ENCODE measurements at regions not wholly inside any gene's neighbourhood (a gene's known extent, or its start where the extent isn't known, plus 50 kb on each side); places are given as distances from the start of the nearest gene placed in this dataset.

DNA sequence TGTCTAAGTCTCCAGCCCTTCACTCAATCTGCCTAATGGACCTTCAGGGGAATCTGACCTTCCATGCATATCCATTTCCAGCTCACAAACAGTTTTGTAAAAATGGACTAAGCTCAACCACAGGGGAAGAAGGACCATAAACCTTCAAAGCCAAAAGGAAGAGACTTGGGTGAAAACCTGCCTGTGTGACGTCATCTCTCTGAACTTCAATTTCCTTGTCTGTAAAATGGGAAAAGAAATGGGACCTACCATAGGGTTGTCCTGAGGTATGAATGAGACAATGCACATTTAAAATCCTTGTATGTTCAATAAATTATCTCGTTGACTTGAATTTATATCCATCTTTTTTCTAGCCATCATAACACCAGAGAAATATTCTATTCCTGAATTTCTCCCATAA is 370.7 kb downstream of the INSC start:
- no peak for DNase-seq (ENCODE audit: low read depth)

DNA sequence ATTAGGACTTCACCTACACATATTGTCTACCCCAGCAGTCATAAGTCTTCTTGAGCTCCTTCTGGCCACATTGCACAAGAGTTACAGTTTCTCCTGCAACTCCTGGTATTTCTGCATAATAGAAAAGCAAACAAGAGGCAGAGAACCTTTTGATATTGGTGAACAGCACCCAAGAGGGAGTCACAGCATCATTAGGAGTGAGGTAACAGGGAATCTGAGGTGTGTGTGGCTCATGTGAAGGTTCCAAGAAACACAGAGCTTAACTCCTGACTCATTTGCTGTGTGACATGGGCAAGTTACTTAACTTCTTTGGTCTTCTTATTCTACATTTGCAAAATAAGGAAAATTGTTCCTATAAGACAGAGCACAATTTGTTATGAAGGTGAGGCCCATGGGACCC is 374.6 kb downstream of the INSC start:
- DNase-seq (ENCODE audit: low read depth): no peak

DNA sequence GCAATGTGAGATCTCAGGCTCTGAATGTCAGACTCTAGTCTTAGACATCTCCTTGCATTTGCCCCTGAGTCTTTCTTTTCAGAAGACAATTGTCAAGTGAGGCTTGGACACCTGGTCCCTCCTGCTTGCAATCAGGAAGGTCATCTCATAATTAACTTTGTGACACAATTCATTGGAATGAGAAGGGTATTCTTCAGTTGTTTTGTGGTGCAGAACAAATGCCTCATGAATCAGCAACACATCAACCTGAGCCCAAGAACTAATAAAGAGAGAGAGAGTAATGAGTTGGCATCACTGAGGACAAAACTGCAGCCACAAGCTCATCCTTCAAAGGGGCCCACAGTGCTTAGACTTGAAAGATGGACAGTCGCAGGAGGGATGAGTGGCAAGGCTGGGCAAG is 375.8 kb downstream of the INSC start:
- no peak for DNase-seq (ENCODE audit: low read depth)

DNA sequence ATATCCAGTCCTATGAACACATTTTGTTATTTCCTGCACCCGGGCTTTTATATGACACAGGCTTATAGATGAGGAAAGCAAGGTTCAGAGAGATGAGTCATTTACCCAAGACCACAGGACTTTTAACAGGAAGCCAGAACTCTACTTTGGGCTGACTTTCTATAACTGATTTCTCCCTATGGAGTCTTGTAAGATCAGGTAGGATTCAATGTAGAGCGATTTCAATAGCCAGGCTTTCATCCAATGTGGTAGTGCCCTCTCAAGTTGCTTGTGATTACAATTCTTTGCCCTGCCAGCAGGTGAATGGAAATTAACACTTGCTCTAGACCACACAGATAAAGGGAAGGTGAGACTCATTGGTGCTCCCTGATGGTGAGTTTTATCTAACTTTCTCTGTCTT is 378.3 kb downstream of the INSC start:
- no peak for DNase-seq (ENCODE audit: low read depth)

DNA sequence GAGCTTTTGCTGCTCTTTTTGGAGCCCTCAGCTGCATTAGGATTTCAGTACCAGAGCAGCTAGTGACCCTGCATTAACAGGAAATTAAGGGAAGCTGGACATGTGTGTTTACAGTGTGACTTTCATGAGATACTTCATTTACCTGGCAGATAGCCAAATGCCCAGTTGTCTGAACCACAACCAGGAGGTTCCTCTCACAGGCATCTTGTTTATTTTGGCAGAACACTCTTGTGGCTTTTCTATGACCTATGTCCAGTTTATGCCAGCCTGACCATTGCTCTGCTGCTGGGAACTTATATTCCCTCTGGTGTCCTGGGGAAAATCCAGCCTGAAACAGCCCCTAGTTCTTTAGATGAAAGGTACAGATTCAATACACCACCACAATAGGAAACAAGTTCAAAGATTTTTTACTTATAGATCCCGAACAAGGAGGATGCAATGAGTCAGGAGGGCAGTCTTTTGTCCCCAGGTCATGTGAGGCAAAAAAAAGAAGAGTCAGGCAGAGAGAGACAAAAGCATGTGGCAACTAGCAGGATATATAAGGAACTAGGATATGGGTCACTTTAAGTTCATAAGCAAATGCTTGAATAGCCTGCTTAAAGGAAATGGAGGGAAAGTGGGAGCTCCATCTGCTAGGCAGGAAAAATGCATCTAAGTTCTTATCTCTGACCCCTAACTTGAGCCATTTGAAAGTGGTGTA is 379.3 kb downstream of the INSC start:
- DNase-seq (ENCODE audit: low read depth): no peak

DNA sequence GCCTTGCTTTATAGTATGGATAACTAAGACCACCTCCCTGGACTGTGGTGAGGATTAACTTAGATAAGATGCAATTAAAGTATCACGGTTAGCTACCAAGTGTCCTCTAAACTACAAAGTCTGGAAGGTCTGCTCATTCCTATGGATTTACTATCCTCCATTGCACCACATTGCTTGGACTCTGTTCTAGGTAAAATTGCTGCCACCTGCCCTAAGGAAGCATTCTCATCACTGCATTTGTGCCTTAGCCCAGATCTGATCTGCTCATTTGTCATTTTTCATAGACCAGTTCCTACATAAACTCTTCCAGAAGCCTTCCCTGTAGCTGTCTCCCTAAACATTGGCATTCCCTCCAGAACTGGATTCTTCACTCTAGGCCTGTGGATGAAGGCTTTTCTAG is 380.0 kb downstream of the INSC start:
- DNase-seq (ENCODE audit: low read depth): no peak

DNA sequence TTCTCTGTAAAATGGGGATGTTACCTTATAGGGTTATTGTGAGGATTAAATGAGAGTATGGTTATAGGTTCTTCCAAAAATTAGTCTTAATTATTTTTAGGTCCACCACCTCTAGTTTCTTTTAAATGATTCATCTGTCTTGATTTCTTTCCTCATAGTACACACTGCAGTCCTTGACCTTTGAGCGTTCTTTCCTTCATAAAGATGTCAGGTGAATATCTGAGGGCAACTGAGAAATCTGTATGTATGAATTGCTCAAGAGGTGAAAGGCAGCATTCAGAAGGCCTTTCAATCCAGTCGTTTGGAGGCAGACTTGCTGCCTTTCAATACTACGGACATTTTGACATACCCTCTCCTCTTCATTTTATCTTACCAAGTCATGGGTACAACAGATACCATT is 380.7 kb downstream of the INSC start:
- no peak for DNase-seq (ENCODE audit: low read depth)

DNA sequence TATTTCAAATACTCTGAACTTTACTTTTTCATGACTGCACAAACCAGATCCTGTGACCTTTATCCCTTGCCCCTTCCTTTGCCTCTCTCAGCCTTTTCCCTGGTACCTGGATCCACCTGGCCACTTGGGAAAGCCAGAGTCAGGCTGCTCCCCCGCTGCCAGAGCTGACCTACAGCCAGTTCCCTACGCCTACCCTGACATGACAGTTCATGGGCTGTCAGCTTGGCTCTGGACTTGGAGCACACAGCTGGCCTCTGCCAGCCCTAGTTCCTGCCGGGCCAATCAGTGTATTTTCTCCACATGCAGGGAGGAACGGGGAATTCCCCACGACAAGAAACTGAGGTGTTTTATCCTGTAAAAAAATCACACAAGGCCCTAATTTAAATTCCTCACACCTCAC is 382.6 kb downstream of the INSC start:
- no peak for DNase-seq (ENCODE audit: low read depth)

DNA sequence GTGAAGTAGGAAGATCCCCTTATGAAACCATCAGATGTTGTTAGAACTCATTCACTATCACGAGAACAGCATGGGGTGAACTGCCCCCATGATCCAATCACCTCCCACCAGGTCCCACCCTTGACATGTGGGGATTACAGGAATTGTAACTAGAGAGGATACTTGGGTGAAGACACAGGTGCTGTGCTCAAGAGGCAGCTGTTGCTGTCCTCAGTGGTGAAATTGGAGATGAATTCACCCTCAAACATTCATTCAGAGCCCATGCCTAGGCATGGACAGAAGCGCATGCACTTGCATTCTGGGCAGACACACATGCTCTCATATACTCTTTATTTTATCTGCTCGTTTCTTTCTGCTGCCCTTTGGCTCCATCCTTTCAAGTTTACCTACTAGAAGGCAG is 385.0 kb downstream of the INSC start:
- no peak for DNase-seq (ENCODE audit: low read depth)

DNA sequence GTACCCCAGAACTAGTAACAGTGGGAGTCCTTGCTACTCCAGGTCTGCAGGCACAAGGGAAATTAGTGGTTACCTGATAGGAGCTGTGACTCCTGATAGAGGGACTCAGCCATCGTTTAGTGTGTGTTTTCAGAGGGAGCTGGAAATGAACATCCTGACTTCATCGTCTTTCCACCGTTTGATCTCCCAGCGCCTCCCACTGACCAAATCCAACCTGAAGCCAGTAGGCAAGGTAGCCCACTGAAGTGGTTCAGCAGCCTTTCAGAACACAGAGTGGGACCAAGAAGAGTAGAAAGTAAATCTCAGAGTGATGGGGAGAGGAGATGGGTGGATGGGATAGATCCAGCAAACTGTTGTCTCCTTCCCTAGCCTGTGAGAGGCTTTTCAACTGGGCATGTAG is 385.9 kb downstream of the INSC start:
- DNase-seq (ENCODE audit: low read depth): no peak

DNA sequence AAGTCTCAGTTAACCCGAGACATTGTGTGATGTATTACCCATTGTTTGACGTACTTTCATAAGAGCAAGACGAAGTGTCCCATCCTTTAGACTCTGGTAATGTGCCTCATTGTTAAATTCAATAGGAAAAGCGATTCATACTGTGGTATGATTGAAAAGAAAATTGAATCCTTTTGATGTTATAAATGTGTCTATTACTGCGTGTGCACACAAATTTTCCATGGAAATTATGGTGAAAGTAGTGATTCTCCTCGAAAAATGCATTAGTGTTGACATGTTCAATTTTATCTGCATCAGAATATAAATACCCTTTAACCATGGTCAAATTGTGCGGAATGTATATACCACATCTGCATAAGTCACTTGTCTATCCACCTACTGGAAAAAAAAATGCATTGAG is 386.8 kb downstream of the INSC start:
- DNase-seq (ENCODE audit: low read depth): no peak

DNA sequence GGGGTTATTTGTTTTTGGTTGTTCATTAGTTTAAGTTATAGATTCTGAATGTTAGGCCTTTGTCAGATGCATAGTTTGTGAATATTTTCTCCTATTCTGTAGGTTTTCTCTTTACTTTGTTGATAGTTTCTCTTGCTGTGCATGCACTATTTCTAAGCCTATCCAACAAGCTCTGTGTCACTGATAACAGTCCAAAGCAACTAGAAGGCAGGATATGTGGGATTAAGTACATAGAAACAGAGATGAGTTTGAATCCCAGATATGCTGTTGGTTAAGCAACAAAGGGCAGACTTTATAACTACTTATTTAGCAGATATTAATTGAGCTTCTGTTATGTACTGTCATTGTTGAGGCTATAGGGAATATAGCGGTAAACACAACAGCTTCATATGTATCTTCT is 390.4 kb downstream of the INSC start:
- no peak for DNase-seq (ENCODE audit: low read depth)

DNA sequence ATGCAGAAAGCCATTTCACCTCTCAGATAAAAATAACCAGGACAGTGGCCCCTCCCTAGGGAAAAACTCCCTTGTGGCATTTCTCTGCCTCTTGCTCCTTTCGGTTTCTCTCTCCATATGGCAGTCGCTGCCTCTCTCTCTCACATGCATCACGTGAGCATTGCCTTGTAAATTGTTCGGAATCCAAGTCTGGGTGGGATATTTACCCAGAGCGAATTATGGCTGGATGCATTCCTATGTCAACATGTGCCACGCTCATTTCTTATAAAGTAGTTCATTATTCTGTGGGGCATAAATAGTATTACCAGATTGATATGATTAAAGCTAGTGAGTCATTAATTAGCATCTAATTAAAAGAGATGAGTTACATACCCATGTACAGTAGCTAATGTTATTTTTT is 392.9 kb downstream of the INSC start:
- no peak for DNase-seq (ENCODE audit: low read depth)

DNA sequence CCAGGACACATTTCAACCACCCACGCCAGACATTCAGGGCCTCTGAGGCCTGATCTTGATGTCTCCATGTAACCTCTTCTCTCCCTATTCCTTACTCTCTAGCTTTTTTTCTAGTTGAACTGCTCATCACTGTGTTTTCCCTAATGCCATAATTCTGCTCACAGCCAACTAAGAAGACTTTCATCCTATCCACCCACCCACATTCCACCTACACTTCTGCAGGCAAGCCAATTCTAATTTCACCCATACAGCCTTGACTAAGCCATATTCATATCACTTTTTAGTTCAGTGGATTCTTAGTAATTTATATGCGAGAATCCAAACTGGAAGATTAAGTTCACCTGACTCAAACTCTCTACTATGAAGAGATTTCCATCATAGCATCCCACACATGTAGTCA is 394.4 kb downstream of the INSC start:
- no peak for DNase-seq (ENCODE audit: low read depth)

DNA sequence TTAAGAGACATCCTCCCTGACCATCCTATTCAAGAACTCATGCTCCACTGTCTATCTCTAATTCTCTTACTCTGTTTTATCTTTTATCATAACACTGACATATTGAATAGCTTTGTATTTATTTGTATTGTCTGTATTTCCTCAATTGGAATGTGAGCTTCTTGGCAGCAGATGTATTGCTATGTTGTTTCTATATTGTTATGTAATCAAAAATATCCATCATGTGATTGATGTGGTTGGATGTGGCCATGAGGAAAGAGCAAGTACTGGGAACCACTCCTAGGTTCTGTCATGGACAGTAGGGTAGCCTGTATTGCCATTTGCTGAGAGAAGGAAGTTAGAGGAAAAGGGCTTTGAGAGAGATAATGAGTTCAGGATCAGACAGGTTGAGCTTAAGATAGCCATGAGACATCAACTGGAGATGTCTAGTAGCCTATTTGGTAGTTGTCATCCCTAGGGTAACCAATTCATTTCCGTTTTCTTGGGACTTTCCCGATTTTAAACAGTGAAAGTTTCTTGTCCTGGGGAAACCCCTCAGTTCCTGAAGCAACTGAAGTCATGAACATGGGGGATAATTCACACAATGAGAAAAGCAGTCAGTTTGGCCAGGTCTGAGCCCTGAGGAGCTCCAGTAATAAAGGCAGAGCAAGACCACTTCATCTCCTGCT is 404.5 kb downstream of the INSC start:
- no peak for DNase-seq (ENCODE audit: low read depth)

DNA sequence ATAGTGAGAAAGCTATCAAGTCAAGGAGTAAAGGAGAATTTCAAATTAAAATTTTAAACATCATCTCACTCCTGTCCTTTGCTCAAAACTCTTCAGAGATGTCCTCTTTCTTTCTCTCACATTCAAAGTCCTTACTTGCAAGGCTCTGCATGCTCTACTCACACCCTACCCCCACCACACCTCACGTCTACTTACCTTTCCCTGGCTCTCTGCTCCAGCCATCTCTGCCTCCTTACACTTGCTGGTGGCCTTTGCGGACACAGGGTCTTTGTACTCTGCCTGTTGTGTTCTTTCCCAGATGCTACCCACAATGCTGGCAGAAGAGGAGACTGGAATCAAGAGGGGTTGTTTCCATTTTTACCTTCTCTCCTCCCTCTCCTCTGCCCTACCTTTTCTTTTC is 405.2 kb downstream of the INSC start:
- no peak for DNase-seq (ENCODE audit: low read depth)

DNA sequence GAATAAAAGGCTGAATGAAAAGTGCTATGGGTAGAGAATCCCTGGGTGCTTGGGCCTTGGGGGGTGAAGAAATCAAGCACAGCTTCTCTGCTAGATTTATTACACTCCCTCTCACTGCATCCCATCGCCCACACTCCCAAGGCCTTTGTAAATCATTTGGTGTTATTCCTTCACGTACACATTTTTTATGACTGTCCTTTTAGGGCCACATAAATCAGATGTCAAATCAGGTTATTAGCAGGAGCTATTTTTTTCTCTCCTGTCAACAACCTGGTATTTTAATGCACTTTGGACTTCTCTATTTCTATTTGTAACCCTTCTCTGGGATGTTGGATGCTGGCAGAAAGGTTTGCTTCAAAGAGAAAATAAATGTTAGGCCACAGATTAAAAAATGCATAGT is 408.8 kb downstream of the INSC start:
- no peak for DNase-seq (ENCODE audit: low read depth)

DNA sequence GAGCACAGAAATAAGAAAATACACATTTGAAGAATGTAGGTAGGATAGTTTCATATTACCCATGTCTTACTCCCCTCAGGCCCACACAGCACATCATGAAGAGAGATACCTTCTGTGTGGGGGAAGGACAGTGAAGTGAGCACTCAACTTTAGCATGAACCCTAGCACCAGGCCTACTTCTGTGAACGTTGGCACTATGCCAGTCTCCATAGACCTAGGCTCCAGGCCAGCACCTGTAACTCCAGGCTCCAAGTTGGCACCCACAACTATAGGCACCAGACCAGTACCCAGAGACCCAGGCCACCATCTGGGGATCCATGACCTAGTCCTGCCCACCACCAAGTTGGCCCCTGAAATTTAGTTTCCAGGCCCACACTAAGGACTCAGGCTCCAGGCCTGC is 410.9 kb downstream of the INSC start:
- DNase-seq (ENCODE audit: low read depth): no peak

DNA sequence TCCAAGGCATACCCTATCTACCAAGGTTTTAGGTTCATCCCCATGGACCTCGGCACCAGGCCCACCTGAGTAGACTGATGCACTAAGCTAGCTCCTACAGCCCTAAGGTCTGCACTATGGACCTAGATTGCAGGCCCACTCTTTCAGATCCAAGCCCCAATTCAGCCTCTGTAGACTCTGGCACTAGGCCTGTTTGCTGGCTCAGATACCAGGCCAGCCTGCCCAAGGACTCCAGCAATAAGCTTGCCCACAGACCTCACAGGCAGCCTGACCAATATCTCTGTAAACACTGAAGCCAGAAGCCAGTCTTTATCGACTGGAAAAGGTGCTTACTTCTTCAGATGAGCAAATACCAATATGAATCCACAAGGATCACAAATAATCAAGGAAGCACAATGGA is 411.3 kb downstream of the INSC start:
- no peak for DNase-seq (ENCODE audit: low read depth)

DNA sequence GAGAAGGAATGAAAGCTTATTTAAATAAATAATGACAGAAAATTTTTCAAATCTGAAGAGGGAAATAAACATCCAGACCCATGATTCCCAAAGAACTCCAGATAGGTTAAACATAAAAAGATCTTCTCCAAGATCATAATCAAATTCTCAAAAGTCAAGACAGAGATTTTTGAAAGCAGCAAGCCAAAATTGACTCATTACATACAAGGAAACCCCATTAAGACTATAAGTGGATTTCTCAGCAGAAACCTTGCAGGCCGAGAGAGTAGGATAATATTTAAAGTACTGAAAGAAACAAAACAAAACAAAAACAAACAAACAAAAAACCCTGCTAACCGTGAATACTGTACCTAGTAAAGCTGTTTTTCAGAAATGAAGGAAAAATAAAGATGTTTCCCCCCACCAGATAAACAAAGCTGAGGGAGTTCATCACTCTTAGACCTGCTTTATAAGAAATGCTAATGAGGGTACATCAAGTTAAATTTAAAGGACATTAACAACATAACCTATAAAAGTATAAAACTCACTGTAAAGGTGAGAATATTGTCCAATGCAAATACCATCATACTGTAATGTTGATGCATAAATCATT is 412.2 kb downstream of the INSC start:
- DNase-seq (ENCODE audit: low read depth): no peak

DNA sequence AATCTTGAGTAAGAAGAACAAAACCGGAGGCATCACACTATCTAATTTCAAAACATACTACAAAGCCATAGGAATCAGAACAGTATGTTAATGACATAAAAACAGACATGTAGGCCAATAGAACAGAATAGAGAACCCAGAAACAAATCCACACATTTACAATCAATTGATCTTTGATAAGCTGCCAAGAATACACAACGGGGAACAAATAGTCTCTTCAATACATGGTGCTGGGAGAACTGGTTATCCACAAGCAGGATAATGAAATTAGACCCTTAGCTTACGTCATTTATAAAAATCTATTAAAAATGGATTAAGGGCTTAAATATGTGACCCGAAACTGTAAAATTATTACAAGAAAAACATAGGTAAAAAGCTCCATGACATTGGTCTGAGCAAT is 417.7 kb downstream of the INSC start:
- DNase-seq (ENCODE audit: low read depth): no peak

DNA sequence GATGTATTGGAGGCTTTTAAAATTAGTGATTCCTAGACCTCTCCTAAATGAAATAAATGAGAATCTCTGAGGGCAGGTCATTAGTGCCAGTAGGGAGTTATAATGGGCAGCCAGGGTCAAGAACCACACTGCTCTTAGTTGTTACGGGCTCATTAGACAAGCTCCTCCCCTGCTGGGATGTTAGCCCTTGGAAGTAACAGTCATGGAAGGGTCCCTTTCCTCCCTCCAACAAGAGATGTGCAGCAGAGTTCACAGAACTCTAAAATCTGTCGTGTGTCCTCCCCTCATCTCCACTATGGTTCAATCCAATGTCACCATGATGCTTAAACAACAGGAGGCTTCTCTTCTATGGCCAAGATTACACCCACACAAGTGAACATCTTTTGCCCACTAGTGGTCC is 419.5 kb downstream of the INSC start:
- DNase-seq (ENCODE audit: low read depth): no peak

DNA sequence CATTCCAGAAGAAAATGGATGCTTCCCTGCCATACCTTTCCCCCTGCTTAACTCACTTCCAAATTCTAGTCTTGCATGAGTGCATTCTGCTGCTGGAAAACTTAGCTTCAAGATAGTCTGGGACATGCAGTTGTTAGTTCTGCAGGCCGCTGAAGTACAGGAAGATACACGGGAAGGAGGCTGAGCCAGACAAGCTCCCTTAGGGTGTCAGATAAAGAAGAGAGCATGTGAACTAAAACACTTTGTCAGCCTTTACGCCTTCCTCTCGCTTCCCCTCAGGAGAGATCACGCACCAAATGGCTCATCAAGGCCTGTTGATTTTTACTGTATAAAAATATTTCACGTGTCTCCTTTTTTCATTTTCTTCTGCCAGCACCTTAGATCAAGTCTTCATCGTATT is 420.7 kb downstream of the INSC start:
- no peak for DNase-seq (ENCODE audit: low read depth)

DNA sequence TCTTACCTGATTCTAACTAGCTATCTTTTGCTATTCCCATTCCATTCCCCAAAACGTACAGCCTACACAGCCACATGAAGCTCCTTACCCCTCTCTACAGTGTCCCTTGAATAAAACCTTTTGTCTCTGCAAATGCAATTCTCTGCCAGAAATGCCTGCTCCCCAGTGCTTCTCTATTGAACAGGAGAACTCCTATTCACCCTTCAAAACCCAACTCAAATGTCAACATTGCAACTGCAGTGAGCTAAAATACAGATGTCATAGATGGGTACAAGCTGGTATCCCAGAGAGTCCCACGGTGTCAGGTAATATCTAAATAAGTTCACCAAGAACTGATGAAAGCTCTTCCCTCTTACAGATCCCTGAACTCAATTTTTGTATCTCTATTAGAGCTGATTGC is 421.7 kb downstream of the INSC start:
- DNase-seq (ENCODE audit: low read depth): no peak
